GM19438 (cell line): ENCODE measurements at regions not wholly inside any gene's neighbourhood (a gene's known extent, or its start where the extent isn't known, plus 50 kb on each side); places are given as distances from the start of the nearest gene placed in this dataset.
"Not testable (repeated sequence)": the region's sequence is repeated elsewhere in the genome, so short reads cannot be mapped to it uniquely, and the experiment has no call there.

Experiments
- ATAC-seq: cut with Tn5 transposase; IDR thresholded peaks from one replicate; pipeline ENCODE4 v1.9.1; 2021; ENCODE audit warnings: low read depth; ENCODE audit not compliant: unreplicated experiment

- no peak for ATAC-seq
Measured at GRCh38 chr10:58070956-58071355, 196.7 kb downstream of the IPMK start.

GRCh38 chr10:58068809-58069208 lies 198.9 kb downstream of the IPMK start:
- ATAC-seq, result no peak

- ATAC-seq, result no peak
Measured at GRCh38 chr10:58066979-58067378, 200.7 kb downstream of the IPMK start.

GRCh38 chr10:58066126-58066525 lies 201.6 kb downstream of the IPMK start:
- ATAC-seq, result no peak

GRCh38 chr10:58065529-58065815 lies 202.2 kb downstream of the IPMK start:
- no peak for ATAC-seq

- no peak for ATAC-seq
Measured at GRCh38 chr10:58064714-58065528, 202.8 kb downstream of the IPMK start.

- ATAC-seq, result no peak
Measured at GRCh38 chr10:58063861-58064480, 203.7 kb downstream of the IPMK start.

GRCh38 chr10:58058683-58059082 lies 209.0 kb downstream of the IPMK start:
- not testable (repeated sequence) for ATAC-seq

GRCh38 chr10:58054881-58055280 lies 212.8 kb downstream of the IPMK start:
- no peak for ATAC-seq

- ATAC-seq, result no peak
Measured at GRCh38 chr10:58052772-58053171, 214.9 kb downstream of the IPMK start.

GRCh38 chr10:58050575-58050974 lies 217.1 kb downstream of the IPMK start:
- no peak for ATAC-seq

- no peak for ATAC-seq
Measured at GRCh38 chr10:58048936-58049335, 218.8 kb downstream of the IPMK start.

GRCh38 chr10:58044072-58044471 lies 223.6 kb downstream of the IPMK start:
- ATAC-seq, result no peak

- ATAC-seq, result no peak
Measured at GRCh38 chr10:58041901-58042300, 225.8 kb downstream of the IPMK start.

GRCh38 chr10:58030208-58030607 lies 237.5 kb downstream of the IPMK start:
- ATAC-seq, result no peak

- ATAC-seq, result no peak
Measured at GRCh38 chr10:58028597-58029366, 238.9 kb downstream of the IPMK start.

- no peak for ATAC-seq
Measured at GRCh38 chr10:58027426-58027825, 240.3 kb downstream of the IPMK start.

GRCh38 chr10:58026036-58026435 lies 241.7 kb downstream of the IPMK start:
- ATAC-seq, result no peak

GRCh38 chr10:58023341-58024073 lies 244.2 kb downstream of the IPMK start:
- no peak for ATAC-seq

- no peak for ATAC-seq
Measured at GRCh38 chr10:58019863-58020537, 247.7 kb downstream of the IPMK start.
